HCEC 1CT (cell line): ENCODE measurements at regions not wholly inside any gene's neighbourhood (a gene's known extent, or its start where the extent isn't known, plus 50 kb on each side); places are given as distances from the start of the nearest gene placed in this dataset.

Experiments used
- DNase-seq: peaks from one replicate; pipeline ENCODE4 v3.0.0-alpha.2; 2017

DNA sequence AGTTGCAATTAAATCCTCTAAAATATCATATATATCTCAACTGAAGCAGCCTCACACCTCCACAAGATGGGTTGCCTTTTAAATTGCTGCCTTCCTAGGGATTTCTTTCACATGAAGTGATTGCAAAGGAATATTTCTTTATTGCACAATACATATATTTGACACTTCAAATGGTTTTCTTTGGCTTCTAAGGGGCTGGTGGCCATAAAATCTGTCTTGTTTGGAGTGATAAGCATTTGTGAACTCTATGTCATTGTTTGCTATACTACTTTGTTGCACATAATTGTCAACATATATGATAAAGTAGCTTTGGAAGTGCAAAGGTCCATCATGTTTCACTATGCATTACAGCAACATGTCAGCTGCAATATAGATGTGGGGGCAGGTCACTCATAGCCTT, 2380.9 kb downstream of the PCDH9 start:
- DNase-seq = no peak

DNA sequence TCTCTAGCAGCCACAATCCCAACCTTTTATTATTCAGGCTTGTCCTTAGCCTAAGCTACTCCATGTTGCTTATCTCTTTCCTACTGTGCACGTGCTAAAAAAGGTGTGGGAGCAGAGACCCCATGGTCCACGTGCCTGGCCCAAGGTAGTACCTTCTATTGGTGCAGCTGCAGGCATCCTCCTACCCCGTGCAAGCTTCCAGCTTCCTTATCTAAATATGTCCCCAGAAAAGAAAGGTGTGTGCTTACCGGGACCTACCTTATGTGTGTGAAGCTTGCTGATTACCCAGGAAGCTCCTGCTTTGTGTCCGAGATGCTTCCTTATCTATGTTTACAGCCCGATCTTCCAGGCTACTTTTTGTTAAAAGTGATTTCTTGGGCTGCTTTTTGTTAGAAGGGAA, 2382.4 kb downstream of the PCDH9 start:
- no peak for DNase-seq

DNA sequence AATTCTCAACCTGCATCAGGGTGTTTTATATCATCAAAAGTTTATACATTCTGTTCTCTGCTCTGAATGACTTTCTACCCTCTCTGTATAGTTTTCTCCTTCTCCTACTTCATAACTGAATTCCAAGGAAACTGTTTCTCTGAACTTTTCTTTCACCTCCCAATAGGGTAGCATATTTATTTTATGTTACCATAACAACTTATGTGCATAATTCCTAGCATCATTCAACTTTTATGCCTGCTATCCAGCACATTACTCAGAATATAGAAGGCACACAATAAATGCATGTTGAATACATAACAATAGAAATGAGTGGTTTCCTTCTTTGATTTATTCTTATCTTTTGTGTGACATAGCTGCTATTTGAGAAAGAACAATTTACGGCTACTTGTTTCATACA, 2385.0 kb downstream of the PCDH9 start:
- no peak for DNase-seq

GRCh38 chr13:64819081-64819480, 2411.1 kb downstream of the PCDH9 start:
- no peak for DNase-seq

- no peak for DNase-seq
Measured at GRCh38 chr13:64817691-64818090, 2412.4 kb downstream of the PCDH9 start.

- DNase-seq = no peak
Measured at GRCh38 chr13:64810750-64811149, 2419.4 kb downstream of the PCDH9 start.

DNA sequence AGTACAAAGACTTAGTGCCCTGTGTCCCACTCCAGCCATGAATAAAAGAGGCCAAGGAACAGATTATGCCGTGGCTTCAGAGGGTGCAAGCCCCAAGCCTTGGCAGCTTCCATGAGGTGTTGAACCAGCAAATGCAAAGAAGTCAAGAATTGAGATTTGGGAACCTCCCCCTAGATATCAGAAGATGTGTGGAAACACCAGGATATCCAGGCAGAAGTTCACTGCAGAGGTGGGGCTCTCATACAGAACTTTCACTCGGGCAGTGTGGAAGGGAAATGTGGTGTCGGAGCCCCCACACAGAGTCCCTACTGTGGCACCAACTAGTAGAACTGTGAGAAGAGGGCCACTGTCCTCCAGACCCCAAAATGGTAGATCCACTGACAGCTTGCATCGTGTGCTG, 2421.4 kb downstream of the PCDH9 start:
- no peak for DNase-seq

DNA sequence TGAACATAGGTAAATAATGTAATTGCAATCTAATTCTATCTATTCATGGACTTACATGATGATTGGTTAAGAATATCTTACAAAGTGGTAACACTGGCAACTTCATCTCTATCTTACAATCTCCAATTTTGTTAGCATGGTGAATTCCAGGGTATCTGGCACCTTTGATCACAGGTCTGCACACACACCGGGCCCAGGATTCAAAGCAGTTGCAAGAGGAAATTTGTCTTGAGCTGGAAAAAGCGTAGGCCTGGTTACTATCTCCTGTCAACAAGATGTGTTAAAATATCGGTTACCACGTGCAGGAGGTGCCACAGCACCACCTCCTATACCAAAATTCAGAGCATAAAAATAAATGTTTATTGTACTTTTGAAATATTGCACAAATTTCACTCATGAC, 2428.4 kb downstream of the PCDH9 start:
- DNase-seq = no peak

GRCh38 chr13:64798422-64798821, 2431.7 kb downstream of the PCDH9 start:
- no peak for DNase-seq

GRCh38 chr13:64793592-64793991, 2436.5 kb downstream of the PCDH9 start:
- DNase-seq = no peak

DNA sequence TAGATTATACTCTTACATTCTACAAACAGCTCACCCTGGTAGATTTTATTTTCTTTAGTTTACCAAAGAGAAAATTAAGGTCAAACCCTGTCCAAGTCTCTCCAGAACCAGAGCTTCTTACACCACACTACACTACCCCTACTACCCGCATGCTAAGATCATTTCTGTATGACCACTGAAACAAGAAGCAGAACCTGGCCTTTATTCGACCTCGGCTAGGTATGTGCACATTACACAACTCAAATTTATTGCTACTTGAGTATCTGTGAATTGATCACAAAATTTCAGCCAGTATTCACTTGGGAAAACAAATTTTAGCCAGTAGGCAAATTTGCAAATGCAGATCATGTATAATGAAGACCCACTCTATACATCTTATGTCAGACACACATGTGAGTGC, 2437.0 kb downstream of the PCDH9 start:
- DNase-seq = no peak

DNA sequence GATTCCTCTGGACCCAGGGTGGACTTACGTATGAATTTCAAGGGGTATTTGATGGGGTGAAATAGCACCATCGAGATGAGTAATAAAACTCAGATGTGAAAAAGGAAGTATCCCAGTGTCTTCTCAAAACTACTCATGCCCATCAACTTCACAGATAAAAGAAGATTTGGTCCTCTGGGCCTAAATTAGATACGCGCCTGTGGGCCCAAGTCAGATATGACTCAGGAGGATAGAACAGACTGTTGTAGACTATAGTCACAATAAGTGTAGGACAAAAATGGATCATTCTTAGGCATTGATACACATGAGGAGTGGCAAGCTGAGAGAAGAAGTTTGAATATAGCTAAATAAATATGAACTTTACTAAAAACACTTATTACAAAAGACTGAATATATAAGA, 2438.8 kb downstream of the PCDH9 start:
- DNase-seq = no peak

DNA sequence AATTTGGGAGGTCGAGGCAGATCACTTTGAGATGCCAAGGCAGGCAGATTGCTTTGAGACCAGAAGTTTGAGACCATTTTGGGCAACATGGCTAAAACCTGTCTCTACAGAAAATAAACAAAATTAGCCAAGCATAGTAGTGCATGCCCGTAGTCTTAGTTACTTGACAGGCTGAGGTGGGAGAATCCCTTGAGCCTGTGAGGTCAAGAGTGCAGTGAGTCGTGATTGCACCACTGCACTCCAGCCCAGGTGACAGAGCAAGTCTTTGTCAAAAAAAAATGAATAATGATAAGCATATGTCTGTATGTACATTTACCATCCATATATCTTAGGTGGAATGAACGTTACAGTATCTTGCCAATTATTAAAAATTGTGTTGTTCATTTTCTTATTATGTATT, 2447.7 kb downstream of the PCDH9 start:
- DNase-seq = no peak

- no peak for DNase-seq
Measured at GRCh38 chr13:64778002-64778401, 2452.1 kb downstream of the PCDH9 start.

DNA sequence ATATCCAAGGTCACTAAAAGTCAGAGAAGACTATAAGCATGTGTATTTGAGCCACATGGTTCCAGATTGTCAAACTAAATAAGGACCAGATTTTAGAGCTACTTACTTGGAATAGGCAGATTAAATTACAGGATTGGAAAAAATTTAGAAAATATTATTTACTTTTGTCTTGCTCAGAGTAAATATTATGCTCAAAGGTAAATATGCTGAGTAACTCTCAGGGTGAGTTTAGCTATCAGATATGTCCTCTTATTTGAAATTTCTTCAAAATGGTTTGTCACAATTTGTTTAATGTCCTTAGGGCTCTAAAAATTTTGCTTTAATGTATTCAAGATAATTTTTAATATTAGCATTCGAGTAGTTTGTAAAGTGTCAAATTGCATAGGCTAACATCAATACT, 2455.2 kb downstream of the PCDH9 start:
- no peak for DNase-seq

DNA sequence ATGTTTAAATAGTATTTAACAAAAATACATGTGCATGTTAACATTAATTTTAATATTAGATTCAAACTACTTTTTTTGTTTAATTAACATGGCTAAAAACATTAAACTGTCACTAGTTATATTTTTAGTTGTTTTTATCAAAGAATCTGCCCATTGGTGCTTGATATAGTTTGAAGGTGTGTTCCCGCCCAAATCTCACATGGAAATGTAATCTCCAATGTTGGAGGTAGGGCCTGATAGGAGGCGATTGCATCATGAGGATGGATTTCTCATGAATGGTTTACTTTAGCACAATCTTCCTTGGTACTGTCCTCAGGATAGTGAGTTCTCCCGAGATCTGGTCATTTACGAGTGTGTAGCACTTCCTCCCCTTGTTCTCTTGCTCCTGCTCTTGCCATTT, 2459.4 kb downstream of the PCDH9 start:
- DNase-seq = no peak

GRCh38 chr13:64767054-64767453, 2463.1 kb downstream of the PCDH9 start:
- no peak for DNase-seq

GRCh38 chr13:64765636-64766035, 2464.5 kb downstream of the PCDH9 start:
- no peak for DNase-seq

DNA sequence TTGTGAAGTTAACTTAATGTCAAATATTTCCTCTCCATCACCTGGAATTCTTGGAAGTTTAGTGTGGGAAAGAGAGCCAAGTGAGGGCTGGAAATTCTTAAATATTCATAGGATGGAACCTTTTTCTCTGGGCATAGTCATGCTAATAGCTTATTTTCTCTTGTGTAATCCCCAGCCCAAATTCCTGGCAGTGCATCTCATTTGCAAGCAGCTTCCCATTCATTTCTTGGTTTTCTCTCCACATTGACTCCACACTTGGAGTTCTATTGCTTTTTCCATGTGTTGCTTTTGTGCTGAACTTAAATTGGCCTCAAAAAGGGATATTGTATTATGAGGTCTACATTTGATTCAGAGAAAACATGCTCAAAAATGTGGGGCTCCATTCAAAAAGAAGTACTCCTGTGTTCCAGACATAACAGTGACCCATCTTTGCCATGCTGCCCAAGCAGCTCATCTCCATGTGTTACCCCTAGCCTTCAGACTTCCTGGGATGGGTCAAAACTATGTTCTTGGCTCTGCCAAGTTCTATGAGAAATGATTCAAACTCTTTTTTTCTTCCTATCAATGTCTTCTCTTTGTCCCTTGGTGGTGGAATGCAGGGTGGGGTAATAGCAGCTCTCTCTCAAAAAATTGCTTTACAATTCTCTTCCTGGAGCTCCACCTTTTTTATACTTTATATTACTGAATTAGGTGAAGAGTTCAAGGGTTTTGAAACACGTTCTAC, 2471.5 kb downstream of the PCDH9 start:
- DNase-seq = no peak

- no peak for DNase-seq
Measured at GRCh38 chr13:64756621-64757020, 2473.5 kb downstream of the PCDH9 start.

GRCh38 chr13:64755961-64756360, 2474.2 kb downstream of the PCDH9 start:
- no peak for DNase-seq

GRCh38 chr13:64753233-64754000, 2476.7 kb downstream of the PCDH9 start:
- no peak for DNase-seq

DNA sequence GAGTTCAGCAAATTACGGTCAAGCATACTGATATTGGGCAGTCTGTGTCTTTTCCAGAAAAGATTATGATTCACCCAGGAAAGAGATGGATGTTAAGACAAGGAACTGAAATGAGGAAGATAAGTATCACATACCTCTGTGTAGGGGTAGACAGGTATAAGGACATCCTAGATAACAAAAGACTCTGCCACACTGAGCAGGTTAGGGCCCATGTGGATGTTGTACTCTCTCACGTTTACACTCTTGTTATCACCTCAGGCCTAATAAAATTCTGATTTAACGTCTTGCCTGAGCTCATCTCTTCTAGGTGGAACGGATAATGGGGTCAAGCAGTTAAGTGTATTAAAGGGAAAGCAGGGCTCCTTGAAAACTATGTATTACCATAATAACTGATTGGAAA, 2480.8 kb downstream of the PCDH9 start:
- DNase-seq = no peak

DNA sequence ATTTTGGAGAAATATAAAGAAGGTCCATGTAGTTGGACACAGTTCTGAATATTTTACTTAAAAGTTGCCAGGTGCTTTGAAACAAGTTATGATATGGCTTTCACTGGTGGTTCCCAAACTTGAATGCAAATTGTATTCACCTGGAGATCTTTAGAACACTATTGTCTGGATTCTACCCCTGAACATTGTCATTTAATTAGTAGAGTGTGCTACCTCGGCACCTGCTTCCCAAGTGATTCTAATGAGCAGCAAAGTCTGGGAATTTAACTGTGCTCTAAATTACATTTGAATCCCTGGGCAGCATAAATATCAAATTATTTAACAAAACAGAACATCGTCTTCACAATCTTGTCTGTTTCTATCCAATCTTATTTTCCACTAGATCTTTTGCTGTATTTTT, 2483.3 kb downstream of the PCDH9 start:
- no peak for DNase-seq

- no peak for DNase-seq
Measured at GRCh38 chr13:64740493-64740892, 2489.6 kb downstream of the PCDH9 start.
